ENCODE measurements at regions not wholly inside any gene's neighbourhood (a gene's known extent, or its start where the extent isn't known, plus 50 kb on each side); places are given as distances from the start of the nearest gene placed in this dataset.

DNA sequence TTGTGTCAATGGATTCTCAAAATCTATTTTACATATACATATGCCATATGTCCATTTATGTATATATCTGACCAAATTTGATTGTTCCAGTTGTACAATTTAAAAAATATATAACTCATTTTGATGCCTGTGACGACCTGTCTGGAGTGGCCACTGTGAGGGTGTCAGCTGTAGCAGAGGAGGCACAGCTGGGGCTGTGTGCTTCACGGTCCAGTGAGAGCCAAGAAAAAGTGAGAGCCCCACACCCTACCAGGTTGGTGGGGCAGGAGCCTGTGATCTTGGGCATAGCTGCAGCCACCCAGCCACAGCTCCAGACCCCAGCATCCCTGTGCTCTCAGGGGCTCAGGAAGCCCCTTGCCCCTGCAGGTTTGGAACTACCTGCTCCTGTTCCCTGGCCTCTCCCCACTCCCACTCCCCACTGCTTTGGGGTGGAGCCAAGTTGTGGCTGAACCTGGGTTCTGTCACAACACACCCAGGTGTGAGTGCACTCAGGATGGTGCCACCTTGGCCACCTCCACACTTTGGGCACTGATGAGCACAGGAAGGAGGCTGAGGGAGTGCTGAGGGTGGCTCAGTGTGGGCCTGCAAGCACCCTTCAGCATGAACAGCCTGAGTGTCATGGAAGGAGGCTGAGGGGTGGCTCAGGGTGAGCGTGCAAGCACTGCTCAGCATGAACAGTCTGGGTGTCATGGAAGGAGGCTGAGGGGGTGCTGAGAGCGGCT lies 161.1 kb upstream of the ROBO1 start:
- WGBS, 2 experiments (ENCODE audit: low coverage in 1 of 2, low lambda C conversion rate in 2 of 2, missing lambda C conversion rate in 2 of 2), result 12 to 16% methylated on average over 4 of the region's 4 CpGs
- TF ChIP-seq EZH2phosphoT487 (IDR thresholded peaks at IDR 0.05; ENCODE audit: insufficient read depth, low read depth) (no peak), EZH2 (IDR thresholded peaks at IDR 0.05; ENCODE audit: insufficient read depth, poor library complexity, severe bottlenecking) (no peak)
- H2AFZ ChIP-seq, result no peak overlapping the region

DNA sequence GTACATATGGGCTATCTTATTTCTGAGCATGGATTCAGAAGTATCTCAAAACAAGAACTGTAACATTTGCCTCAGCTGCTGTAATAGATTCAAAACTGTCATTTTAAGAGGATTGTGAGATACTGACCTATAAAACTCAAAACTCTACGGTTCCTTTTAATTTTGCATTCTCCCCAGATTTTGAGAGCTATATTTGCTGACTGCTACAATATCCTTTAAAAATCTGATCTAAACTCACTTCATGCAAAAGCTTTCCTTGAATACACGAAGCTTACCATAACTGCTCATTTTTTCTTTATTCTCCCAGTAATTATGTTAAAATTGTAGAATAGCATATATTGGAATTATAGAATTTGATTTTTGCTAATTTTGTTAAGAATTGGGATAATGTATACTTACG lies 158.7 kb upstream of the ROBO1 start:
- no peaks in the 10 kb centered on the region for H3F3A ChIP-seq (ENCODE audit: insufficient read depth)
- no peak overlapping the region for H3K27ac ChIP-seq
- H3K4me1 ChIP-seq (ENCODE audit: insufficient read depth), result no peaks in the 10 kb centered on the region
- in situ Hi-C loops (cut with MboI), result no loop called here
- no peak overlapping the region for H3K9ac ChIP-seq
- no peaks in the 10 kb centered on the region for H3K27me3 ChIP-seq (replicated peaks; ENCODE audit: insufficient read depth)
- no peaks in the 10 kb centered on the region for H3K9me3 ChIP-seq (ENCODE audit: low read depth)
- H2AFZ ChIP-seq, result no peak overlapping the region
- no peak overlapping the region for H3K4me3 ChIP-seq
- no peaks in the 10 kb centered on the region for H3K36me3 ChIP-seq (ENCODE audit: low read depth)
- no peak for TF ChIP-seq EZH2 (IDR thresholded peaks at IDR 0.05; ENCODE audit: insufficient read depth, poor library complexity, severe bottlenecking)
- TF ChIP-seq EZH2phosphoT487 (IDR thresholded peaks at IDR 0.05; ENCODE audit: insufficient read depth, low read depth), result no peak
- WGBS, 2 experiments (ENCODE audit: low coverage in 1 of 2, low lambda C conversion rate in 2 of 2, missing lambda C conversion rate in 2 of 2), result 20 to 28% methylated on average over 3 of the region's 3 CpGs
- H3K4me2 ChIP-seq (ENCODE audit: unreplicated experiment), result no peak overlapping the region
- no peaks in the 10 kb centered on the region for H4K20me1 ChIP-seq (ENCODE audit: insufficient read depth)
- H3K9me2 ChIP-seq (ENCODE audit: insufficient read depth), result no peaks in the 10 kb centered on the region
- H3K79me2 ChIP-seq (ENCODE audit: insufficient read depth), result no peaks in the 10 kb centered on the region
- no peak for DNase-seq

More for the DNA sequence above, 161.1 kb upstream of the ROBO1 start:
- no peak for DNase-seq
- no peaks in the 10 kb centered on the region for H3K27me3 ChIP-seq (replicated peaks; ENCODE audit: insufficient read depth)
- H3K9me3 ChIP-seq (ENCODE audit: low read depth), result no peaks in the 10 kb centered on the region
- H3K9ac ChIP-seq, result no peak overlapping the region
- no peaks in the 10 kb centered on the region for H4K20me1 ChIP-seq (ENCODE audit: insufficient read depth)
- H3K9me2 ChIP-seq (ENCODE audit: insufficient read depth), result no peaks in the 10 kb centered on the region
- no peak overlapping the region for H3K4me2 ChIP-seq (ENCODE audit: unreplicated experiment)
- no peaks in the 10 kb centered on the region for H3F3A ChIP-seq (ENCODE audit: insufficient read depth)
- no peak overlapping the region for H3K27ac ChIP-seq
- no peaks in the 10 kb centered on the region for H3K36me3 ChIP-seq (ENCODE audit: low read depth)
- H3K4me3 ChIP-seq, result no peak overlapping the region
- H3K79me2 ChIP-seq (ENCODE audit: insufficient read depth), result no peaks in the 10 kb centered on the region
- in situ Hi-C loops (cut with MboI), result no loop called here
- no peaks in the 10 kb centered on the region for H3K4me1 ChIP-seq (ENCODE audit: insufficient read depth)

DNA sequence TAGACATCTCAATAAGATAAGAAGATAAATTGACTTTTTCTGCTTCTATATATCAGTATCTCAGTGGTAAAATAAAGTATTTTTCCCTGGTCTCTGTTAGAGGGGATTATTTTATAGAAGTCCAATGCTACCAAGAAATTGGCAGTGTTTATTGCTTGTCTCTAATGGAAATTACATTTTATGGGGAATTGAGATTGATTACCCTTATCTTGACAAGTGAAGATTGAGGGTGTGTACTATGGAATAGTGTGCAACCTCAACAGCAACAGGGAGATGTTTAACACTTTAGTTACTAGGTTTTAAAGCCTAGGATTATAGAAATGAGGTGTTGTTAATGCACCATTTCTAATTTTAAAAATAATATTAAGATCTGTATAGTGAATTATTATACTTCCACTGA lies 154.8 kb upstream of the ROBO1 start:
- H3K27me3 ChIP-seq (replicated peaks; ENCODE audit: insufficient read depth), result no peaks in the 10 kb centered on the region
- in situ Hi-C loops (cut with MboI), result no loop called here

DNA sequence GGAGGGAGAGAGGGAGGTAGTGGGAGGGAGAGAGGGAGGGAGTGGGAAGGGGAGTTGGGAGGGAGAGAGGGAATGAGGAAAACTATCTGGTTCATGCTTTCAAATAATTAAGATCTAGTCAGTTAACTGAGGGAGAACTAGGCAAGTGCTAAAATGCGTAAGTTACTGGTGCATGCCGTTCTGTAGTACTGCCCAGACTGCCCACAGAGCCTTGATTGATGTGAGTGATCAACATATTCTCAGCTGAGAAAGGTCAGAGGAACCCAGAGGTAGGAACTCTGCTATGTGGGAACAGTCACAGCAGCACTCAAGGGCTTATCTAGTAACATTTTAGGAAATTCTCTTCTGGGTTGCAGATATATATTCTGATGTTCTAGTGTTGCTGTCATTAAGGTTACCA lies 149.8 kb upstream of the ROBO1 start:
- WGBS, 2 experiments (ENCODE audit: low coverage in 1 of 2, low lambda C conversion rate in 2 of 2, missing lambda C conversion rate in 2 of 2), result 6 to 7% methylated on average over 2 of the region's 2 CpGs
- H3K27me3 ChIP-seq (replicated peaks; ENCODE audit: insufficient read depth), result no peaks in the 10 kb centered on the region
- in situ Hi-C loops (cut with MboI), result no loop called here

More for the DNA sequence above, 154.8 kb upstream of the ROBO1 start:
- Histone ChIP-seq H3K9me2 (ENCODE audit: insufficient read depth) (no peaks in the 10 kb centered on the region), H2AFZ (no peak overlapping the region), H3K79me2 (ENCODE audit: insufficient read depth) (no peaks in the 10 kb centered on the region), H3K9me3 (ENCODE audit: low read depth) (no peaks in the 10 kb centered on the region), H3K36me3 (ENCODE audit: low read depth) (no peaks in the 10 kb centered on the region), H3F3A (ENCODE audit: insufficient read depth) (no peaks in the 10 kb centered on the region), H4K20me1 (ENCODE audit: insufficient read depth) (no peaks in the 10 kb centered on the region), H3K27ac (no peak overlapping the region), H3K4me3 (no peak overlapping the region), H3K4me2 (ENCODE audit: unreplicated experiment) (no peak overlapping the region), H3K9ac (no peak overlapping the region), H3K4me1 (ENCODE audit: insufficient read depth) (no peaks in the 10 kb centered on the region)
- TF ChIP-seq EZH2 (IDR thresholded peaks at IDR 0.05; ENCODE audit: insufficient read depth, poor library complexity, severe bottlenecking) (no peak), EZH2phosphoT487 (IDR thresholded peaks at IDR 0.05; ENCODE audit: insufficient read depth, low read depth) (no peak)
- no peak for DNase-seq

More for the DNA sequence above, 149.8 kb upstream of the ROBO1 start:
- H3K27ac ChIP-seq, result no peak overlapping the region
- H2AFZ ChIP-seq, result no peak overlapping the region
- H3K4me3 ChIP-seq, result no peak overlapping the region
- no peak overlapping the region for H3K4me2 ChIP-seq (ENCODE audit: unreplicated experiment)
- H4K20me1 ChIP-seq (ENCODE audit: insufficient read depth), result no peaks in the 10 kb centered on the region
- H3K9ac ChIP-seq, result no peak overlapping the region
- H3K4me1 ChIP-seq (ENCODE audit: insufficient read depth), result no peaks in the 10 kb centered on the region
- H3K9me2 ChIP-seq (ENCODE audit: insufficient read depth), result no peaks in the 10 kb centered on the region
- no peaks in the 10 kb centered on the region for H3F3A ChIP-seq (ENCODE audit: insufficient read depth)
- no peak for DNase-seq
- no peaks in the 10 kb centered on the region for H3K9me3 ChIP-seq (ENCODE audit: low read depth)
- no peaks in the 10 kb centered on the region for H3K36me3 ChIP-seq (ENCODE audit: low read depth)
- TF ChIP-seq EZH2 (IDR thresholded peaks at IDR 0.05; ENCODE audit: insufficient read depth, poor library complexity, severe bottlenecking) (no peak), EZH2phosphoT487 (IDR thresholded peaks at IDR 0.05; ENCODE audit: insufficient read depth, low read depth) (no peak)
- H3K79me2 ChIP-seq (ENCODE audit: insufficient read depth), result no peaks in the 10 kb centered on the region
